Adipocyte (in vitro differentiated cells): ENCODE measurements at regions not wholly inside any gene's neighbourhood (a gene's known extent, or its start where the extent isn't known, plus 50 kb on each side); places are given as distances from the start of the nearest gene placed in this dataset.
"Not testable (repeated sequence)": the region's sequence is repeated elsewhere in the genome, so short reads cannot be mapped to it uniquely, and the experiment has no call there.

ENCODE experiments used
- DNase-seq: peaks from one replicate; pipeline ENCODE4 v3.0.0-alpha.2; 2015; ENCODE audit warnings: low read depth
- H3K27me3 ChIP-seq: replicated peaks from 2 replicates; pipeline ENCODE4 v1.7.0; 2013; ENCODE audit warnings: mild to moderate bottlenecking, low read length, moderate library complexity; ENCODE audit not compliant: control insufficient read depth, insufficient read depth
- H3K36me3 ChIP-seq: 2 replicates; pipeline ENCODE4 v1.7.0; 2013; ENCODE audit warnings: low read length, mild to moderate bottlenecking, moderate library complexity; ENCODE audit not compliant: control insufficient read depth, insufficient read depth, severe bottlenecking
- H3K4me1 ChIP-seq: 2 replicates; pipeline ENCODE4 v1.7.0; 2013; ENCODE audit warnings: mild to moderate bottlenecking, low read length, moderate library complexity; ENCODE audit not compliant: control insufficient read depth, insufficient read depth
- H3K4me3 ChIP-seq: 2 replicates; pipeline ENCODE4 v1.7.0; 2013; ENCODE audit warnings: mild to moderate bottlenecking, low read length, moderate library complexity
- H3K9ac ChIP-seq: 2 replicates; pipeline ENCODE4 v1.7.0; 2013; ENCODE audit warnings: mild to moderate bottlenecking, low read length, moderate library complexity
- H3K9me3 ChIP-seq: 2 replicates; pipeline ENCODE4 v1.7.0; 2013; ENCODE audit warnings: mild to moderate bottlenecking, low read length, moderate library complexity; ENCODE audit not compliant: control insufficient read depth

DNA sequence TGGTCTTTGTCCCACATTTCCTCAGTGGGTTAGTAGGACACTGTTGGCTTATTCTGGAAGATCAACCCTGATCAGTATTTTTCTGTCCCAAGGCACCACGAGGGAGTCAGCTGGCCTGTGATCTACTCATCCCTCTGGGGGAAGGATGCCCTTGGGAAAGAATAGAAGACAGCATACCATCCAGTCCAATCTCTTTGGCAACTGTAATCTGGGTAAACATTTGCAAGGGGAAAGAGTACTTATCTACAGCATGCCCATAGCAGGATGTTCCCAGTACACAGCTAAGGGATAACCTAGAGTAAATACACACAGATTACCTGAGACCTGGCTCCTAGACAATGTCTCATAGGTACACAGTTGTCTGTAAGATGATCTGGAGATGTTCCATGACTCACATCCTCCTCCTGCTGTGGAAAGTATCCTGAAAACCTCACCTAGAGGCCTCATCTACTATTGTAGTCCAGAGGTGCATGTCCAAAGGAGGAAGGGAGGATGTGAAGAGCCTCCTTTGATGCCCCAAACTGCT is 134.3 kb upstream of the VWC2 start:
- Histone ChIP-seq H3K9me3 (no peaks in the 10 kb centered on the region), H3K9ac (no peak overlapping the region), H3K27me3 (peaks cover 4% of the 10 kb centered on the region), H3K36me3 (no peaks in the 10 kb centered on the region), H3K4me3 (no peak overlapping the region), H3K4me1 (no peaks in the 10 kb centered on the region)
- DNase-seq = no peak

DNA sequence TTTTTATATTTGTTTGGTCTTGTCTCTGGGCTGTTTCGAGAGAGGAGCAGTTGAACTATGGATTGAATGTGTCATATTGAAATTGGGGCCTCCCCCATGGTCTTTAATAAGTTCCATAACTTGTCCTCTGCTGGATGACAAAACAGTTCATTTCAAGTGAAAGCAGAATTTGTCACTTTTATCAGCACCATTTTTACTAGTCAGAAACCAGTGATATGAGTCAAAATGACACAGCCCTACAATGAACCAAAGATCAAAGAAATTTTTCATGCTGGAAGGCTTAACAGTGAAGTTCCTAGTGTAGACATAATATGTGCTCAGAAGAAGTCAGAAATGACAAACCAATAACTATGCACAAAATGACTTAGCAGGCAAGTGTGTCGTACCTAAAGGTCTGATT is 133.6 kb upstream of the VWC2 start:
- DNase-seq = no peak
- Histone ChIP-seq H3K4me1 (no peaks in the 10 kb centered on the region), H3K9me3 (no peaks in the 10 kb centered on the region)

DNA sequence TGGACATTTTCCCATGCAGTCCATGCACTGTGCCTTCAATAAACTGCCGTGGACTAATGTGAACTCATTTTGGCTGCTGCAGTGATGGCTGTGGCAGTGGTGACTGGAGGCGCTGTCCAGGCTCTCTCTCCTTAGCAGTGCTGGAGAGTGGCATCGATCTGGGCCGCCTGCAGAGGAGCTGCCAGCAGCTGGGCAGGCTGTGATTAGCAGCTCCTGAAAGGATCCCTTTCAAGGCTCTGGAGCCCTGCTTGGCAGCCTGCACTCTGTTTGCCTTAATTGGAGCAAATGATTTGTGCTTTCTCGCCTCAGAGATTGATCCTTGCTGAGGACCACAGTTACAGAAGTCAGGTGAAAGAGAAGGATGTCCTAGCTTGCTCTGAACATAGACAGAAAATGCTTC is 130.1 kb upstream of the VWC2 start:
- no peak overlapping the region for H3K9ac ChIP-seq
- H3K27me3 ChIP-seq = peaks cover 4% of the 10 kb centered on the region
- no peaks in the 10 kb centered on the region for H3K36me3 ChIP-seq
- no peak overlapping the region for H3K4me3 ChIP-seq
- no peak for DNase-seq
- no peaks in the 10 kb centered on the region for H3K4me1 ChIP-seq
- no peaks in the 10 kb centered on the region for H3K9me3 ChIP-seq

More for the DNA sequence above, 133.6 kb upstream of the VWC2 start:
- no peak overlapping the region for H3K9ac ChIP-seq
- no peak overlapping the region for H3K4me3 ChIP-seq
- peaks cover 4% of the 10 kb centered on the region for H3K27me3 ChIP-seq
- H3K36me3 ChIP-seq = no peaks in the 10 kb centered on the region

DNA sequence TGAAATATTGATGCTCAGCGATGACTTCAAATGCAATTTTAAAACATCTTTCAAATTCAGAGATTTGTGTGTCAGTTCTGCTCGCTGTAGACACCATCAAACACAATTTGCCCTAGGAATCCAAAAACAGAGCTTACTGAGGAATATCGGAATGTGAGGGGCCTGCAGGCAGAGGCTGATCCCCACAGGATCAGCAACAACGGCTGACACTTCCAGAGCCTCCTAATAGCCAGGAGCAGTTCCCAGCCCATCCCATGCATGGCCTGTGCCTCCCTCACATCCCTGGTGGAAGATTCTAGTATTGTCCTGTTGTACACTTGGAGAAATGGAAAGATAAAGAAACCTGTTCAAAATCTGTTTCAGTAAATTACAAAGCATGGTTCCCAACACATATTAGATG is 129.7 kb upstream of the VWC2 start:
- no peak overlapping the region for H3K4me3 ChIP-seq
- no peak overlapping the region for H3K9ac ChIP-seq
- H3K9me3 ChIP-seq = no peaks in the 10 kb centered on the region
- no peaks in the 10 kb centered on the region for H3K36me3 ChIP-seq
- peaks cover 4% of the 10 kb centered on the region for H3K27me3 ChIP-seq
- no peak for DNase-seq
- H3K4me1 ChIP-seq = no peaks in the 10 kb centered on the region

DNA sequence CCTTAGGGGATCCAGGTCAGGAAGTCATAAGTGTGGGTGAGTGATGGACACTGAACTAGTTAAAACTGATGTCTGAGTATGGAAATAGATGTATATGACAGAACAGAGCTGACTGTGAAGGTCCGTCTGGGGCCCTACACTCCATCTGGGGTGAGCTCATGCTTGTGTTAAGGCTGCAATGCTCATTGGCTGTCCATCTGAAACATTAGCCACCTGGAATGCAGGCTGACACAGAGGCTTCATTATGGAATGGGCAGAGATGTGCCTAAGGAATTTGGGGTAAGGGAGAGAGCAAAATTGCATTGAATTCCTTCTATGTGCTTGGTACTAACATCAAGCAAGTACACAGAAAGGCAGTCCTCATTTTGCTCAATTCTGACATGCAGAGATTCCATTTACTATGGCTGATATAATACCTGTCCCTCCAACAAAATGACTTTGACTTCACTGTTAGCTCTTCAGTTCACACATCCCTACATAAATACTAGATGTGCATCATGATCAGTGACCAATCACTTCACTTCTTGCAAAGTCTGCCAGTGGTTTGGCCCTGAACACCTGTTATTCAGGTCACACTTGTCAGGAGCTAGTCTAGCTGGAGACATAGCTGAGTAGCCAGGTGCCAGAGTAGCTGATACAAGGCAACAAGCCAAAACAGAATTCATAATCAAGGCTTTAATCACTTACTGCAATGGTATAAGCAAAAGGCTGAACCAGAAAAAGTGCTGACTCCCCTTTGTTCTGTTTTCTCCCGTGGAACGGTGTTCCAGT is 128.9 kb upstream of the VWC2 start:
- no peaks in the 10 kb centered on the region for H3K9me3 ChIP-seq
- no peak for DNase-seq
- H3K36me3 ChIP-seq = no peaks in the 10 kb centered on the region
- H3K4me3 ChIP-seq = no peak overlapping the region
- peaks cover 4% of the 10 kb centered on the region for H3K27me3 ChIP-seq
- no peak overlapping the region for H3K9ac ChIP-seq
- H3K4me1 ChIP-seq = no peaks in the 10 kb centered on the region

DNA sequence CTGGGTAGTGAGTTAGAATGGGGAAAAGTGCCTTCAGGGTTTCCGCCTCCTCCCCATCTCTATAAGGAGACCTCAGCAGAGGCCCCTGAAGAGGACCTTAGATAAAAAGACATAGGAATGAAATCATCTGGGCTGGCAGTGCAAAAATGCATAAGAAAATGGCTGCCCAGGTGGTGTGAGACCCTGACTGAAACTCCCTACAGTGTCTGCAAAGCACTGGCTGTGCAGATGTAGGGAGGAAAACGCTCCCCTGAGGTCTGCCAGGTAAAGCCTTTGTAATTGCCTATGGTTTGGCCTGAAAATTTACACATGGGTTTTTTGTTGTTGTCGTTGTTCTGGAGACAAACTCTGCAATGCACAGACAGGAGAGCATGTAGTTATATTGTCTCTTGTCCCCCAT is 128.1 kb upstream of the VWC2 start:
- Histone ChIP-seq H3K27me3 (peaks cover 4% of the 10 kb centered on the region), H3K4me3 (no peak overlapping the region), H3K36me3 (no peaks in the 10 kb centered on the region), H3K9me3 (no peaks in the 10 kb centered on the region), H3K4me1 (no peaks in the 10 kb centered on the region), H3K9ac (no peak overlapping the region)
- no peak for DNase-seq

DNA sequence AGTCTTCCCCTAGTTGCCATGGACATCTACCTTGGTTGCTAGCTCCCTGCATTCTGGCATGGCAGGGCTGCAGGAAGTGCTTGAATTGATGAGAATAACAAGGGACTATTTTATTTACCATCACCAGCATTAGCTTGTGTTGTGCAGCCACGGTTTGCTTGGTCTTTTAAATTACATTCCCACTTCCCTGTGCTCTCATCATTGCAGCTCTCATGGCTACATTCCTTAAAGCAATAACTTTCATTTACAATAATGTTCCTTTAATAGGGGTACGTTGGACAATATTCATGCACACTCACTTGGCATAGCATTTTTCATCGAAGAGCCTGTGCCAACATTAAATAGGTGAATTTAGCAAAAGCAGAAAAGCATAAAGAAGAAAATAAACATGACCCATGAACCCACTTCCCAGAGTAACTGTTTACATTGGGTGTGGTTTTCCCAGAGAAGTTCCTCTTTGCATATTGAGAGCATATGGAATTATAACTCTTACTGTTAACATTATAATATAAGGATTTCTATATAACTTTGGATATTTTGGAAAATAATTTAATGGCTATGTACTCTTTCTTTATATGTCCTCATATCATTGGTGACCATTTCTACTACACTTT is 113.2 kb upstream of the VWC2 start:
- Histone ChIP-seq H3K4me1 (no peaks in the 10 kb centered on the region), H3K36me3 (no peaks in the 10 kb centered on the region), H3K9ac (no peak overlapping the region), H3K4me3 (no peak overlapping the region), H3K9me3 (no peaks in the 10 kb centered on the region), H3K27me3 (no peaks in the 10 kb centered on the region)
- no peak for DNase-seq

DNA sequence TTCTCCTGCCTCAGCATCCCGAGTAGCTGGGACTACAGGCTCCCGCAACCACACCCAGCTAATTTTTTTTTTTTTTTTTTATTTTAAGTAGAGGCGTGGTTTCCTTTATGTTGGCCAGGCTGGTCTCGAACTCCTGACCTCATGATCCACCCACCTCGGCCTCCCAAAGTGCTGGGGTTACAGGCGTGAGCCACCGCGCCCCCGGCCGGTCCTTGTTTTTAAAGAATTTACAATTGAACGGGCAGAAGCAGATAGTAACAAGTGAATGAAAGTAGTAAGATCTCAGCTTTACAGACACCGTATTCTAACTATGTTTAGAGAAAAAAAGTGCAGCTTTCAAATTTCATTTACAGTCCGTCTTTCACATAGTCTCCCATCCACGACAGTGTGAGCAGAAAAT is 112.5 kb upstream of the VWC2 start:
- no peak for DNase-seq
- Histone ChIP-seq H3K4me1 (no peaks in the 10 kb centered on the region), H3K27me3 (no peaks in the 10 kb centered on the region), H3K9ac (no peak overlapping the region), H3K36me3 (no peaks in the 10 kb centered on the region), H3K9me3 (no peaks in the 10 kb centered on the region), H3K4me3 (no peak overlapping the region)

DNA sequence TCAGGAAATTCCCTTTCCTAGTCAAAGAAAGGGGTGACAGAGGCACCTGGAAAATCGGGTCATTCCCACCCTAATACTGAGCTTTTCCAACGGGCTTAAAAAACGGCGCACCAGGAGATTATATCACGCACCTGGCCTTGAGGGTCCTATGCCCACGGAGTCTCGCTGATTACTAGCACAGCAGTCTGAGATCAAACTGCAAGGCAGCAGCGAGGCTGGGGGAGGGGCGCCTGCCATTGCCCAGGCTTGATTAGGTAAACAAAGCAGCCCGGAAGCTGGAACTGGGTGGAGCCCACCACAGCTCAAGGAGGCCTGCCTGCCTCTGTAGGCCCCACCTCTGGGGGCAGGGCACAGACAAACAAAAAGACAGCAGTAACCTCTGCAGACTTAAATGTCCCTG is 107.5 kb upstream of the VWC2 start:
- not testable (repeated sequence) for DNase-seq, H3K4me1 ChIP-seq, H3K9ac ChIP-seq, H3K4me3 ChIP-seq, H3K36me3 ChIP-seq, H3K9me3 ChIP-seq, H3K27me3 ChIP-seq

DNA sequence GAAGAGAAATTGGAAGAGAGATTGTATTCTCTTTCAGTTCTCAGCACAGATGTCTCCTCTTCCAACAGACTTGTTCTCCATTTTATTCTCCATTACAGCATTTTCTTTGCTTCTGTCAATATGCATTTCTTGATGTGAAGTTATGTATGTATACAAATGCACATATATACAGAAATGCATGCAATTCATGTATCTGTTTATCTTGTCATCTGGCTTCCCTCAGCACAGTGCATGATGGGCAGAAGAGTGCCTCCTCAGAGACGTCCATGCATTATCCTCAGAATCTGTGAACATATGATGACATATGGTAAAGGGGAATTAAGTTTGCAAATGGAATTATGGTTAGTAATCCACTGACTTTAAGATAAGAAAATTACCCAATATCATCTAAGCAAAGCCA is 106.7 kb upstream of the VWC2 start:
- no peak for DNase-seq
- no peaks in the 10 kb centered on the region for H3K9me3 ChIP-seq
- no peaks in the 10 kb centered on the region for H3K36me3 ChIP-seq
- H3K27me3 ChIP-seq = peaks cover 6% of the 10 kb centered on the region
- H3K9ac ChIP-seq = no peak overlapping the region
- no peaks in the 10 kb centered on the region for H3K4me1 ChIP-seq
- no peak overlapping the region for H3K4me3 ChIP-seq

DNA sequence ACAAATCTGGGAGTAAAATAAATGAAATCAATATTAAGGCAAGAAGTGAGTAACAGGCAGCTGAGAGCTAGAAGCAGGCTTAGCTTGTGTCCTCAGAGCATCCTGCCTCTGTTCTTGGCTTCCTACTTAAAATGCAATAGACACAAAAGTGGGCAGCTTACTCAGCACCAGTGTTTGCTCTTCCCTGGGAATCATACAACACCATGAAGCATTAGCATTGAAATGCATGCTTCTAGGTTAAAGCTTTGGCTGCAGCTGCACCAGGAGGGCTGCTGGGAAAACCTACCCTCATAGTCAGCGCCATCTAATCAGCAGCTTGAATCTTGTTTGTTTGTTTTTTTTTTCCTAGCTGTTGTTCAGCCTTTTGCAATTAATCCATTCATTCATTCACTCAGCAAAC is 104.2 kb upstream of the VWC2 start:
- Histone ChIP-seq H3K36me3 (no peaks in the 10 kb centered on the region), H3K27me3 (peaks cover 6% of the 10 kb centered on the region), H3K9ac (no peak overlapping the region), H3K9me3 (no peaks in the 10 kb centered on the region), H3K4me1 (no peaks in the 10 kb centered on the region), H3K4me3 (no peak overlapping the region)
- DNase-seq = no peak
